ENCODE measurements at regions not wholly inside any gene's neighbourhood (a gene's known extent, or its start where the extent isn't known, plus 50 kb on each side); places are given as distances from the start of the nearest gene placed in this dataset.

DNA sequence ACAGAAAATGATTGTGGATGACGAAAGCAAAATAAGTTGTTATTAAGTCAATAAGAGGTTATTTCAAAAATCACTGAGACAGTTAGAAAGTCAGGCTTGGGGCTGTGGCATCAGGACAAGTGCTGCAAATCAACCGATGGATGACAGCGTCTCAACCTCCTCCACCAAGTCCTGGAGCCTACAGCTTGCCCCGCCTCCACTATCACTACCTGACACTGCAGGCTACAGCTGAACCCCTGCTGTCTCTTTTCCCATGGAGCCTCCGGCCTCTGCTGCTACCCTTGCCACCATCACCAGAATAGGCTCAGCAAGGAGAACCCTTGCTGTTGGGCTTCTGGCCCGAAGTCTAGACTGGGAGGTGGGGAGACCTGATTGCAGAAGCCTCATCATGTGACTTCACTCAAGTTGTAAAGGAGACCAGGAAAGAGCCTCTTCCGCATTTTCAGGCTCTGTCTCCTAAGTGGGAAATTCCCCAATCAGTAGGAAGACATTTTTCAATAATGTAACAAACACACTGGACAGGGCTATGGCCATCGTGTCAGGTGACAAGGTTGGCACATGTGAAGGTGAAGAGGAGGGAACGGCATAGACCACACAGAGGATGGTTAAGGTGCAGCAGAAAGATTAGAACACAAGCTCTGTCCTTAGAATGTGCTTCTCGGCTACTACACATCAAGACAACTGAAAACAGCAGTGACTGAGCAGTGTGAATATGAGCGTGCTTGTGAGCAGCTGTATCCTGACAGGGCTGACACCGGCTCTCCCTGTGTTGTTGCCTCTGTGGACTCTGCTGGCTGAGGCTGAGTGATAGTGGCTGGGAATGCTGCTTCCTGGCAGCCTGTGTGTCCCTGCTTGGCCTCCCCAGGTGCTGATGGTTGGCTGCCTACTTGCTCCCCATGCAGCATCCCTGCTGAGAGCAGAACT, 660.7 kb downstream of the PTPRU start:
- no peak for DNase-seq
- Histone ChIP-seq H3K36me3 (no peaks in the 10 kb centered on the region), H3K27me3 (no peaks in the 10 kb centered on the region), H3K4me1 (no peaks in the 10 kb centered on the region), H3K27ac (no peak overlapping the region), H3K4me3 (replicated peaks in 1 of 3) (no peak overlapping the region), H3K9me3 (no peaks in the 10 kb centered on the region)
- TF ChIP-seq POLR2A (IDR thresholded peaks at IDR 0.05) (no peak), CTCF (IDR thresholded peaks at IDR 0.05) (no peak)
- WGBS, 2 donors = 60 to 61% methylated on average over 11 to 12 of the region's 12 CpGs
- intact Hi-C loops (cut with DNase I) = no loop called here

DNA sequence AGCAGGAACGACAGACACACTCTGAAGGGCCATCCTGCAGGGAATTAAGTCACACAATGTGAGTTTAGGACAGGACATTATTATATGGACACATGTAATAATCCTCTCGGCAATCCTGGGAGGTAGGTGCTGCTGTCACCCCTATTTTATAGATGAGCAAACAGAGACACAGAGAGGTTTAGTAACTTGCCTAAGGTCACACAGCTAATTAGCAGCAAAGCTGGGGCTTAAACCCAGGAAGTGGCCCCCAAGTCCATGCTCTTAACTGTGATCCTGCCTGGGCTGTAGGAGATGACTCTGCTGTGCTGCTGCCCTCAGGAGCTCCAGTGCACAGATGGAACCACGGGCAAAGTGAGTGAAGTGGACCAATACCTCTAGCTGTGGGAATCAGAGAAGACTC, 660.0 kb downstream of the PTPRU start:
- DNase-seq = no peak
- intact Hi-C loops (cut with DNase I) = no loop called here
- no peak overlapping the region for H3K4me3 ChIP-seq (replicated peaks in 1 of 3)
- no peaks in the 10 kb centered on the region for H3K36me3 ChIP-seq
- H3K27me3 ChIP-seq = no peaks in the 10 kb centered on the region
- TF ChIP-seq POLR2A (IDR thresholded peaks at IDR 0.05) (no peak), CTCF (IDR thresholded peaks at IDR 0.05) (no peak)
- no peaks in the 10 kb centered on the region for H3K4me1 ChIP-seq
- no peaks in the 10 kb centered on the region for H3K9me3 ChIP-seq
- WGBS, 2 donors = 72 to 79% methylated on average over 3 of the region's 3 CpGs
- no peak overlapping the region for H3K27ac ChIP-seq

DNA sequence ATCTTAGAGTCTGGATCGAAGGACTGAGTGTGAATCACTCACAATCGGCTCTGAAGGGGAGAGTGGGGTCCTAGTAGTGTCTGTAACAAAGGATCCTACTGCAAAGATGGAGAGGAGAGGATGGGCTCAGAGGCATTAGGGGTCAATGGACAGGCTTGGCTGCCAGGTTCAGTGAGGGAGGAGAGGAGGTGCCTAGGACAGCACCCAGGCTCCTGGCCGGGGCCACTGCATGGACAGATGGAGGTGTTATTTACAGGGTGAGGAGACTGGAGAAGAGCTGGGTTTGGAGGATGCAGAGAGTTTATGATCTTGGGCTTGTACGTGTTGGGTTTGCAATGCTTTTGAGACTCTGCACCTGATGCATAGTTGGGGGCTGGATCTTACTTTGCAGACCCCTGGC, 658.9 kb downstream of the PTPRU start:
- H3K9me3 ChIP-seq = no peaks in the 10 kb centered on the region
- H3K27me3 ChIP-seq = no peaks in the 10 kb centered on the region
- 63 to 81% methylated on average over 4 of the region's 4 CpGs for WGBS, 2 donors
- H3K4me3 ChIP-seq (replicated peaks in 1 of 3) = no peak overlapping the region
- intact Hi-C loops (cut with DNase I) = no loop called here
- H3K27ac ChIP-seq = no peak overlapping the region
- no peaks in the 10 kb centered on the region for H3K36me3 ChIP-seq
- no peaks in the 10 kb centered on the region for H3K4me1 ChIP-seq
- TF ChIP-seq POLR2A (IDR thresholded peaks at IDR 0.05) = no peak
- TF ChIP-seq CTCF (IDR thresholded peaks at IDR 0.05) = no peak
- no peak for DNase-seq

- Histone ChIP-seq H3K9me3 (no peaks in the 10 kb centered on the region), H3K27ac (no peak overlapping the region), H3K4me1 (no peaks in the 10 kb centered on the region), H3K27me3 (no peaks in the 10 kb centered on the region), H3K36me3 (no peaks in the 10 kb centered on the region), H3K4me3 (replicated peaks in 1 of 3) (no peak overlapping the region)
- DNase-seq = no peak
- intact Hi-C loops (cut with DNase I) = no loop called here
- 70 to 82% methylated on average over 4 to 5 of the region's 5 CpGs for WGBS, 2 donors
- TF ChIP-seq CTCF (IDR thresholded peaks at IDR 0.05) (no peak), POLR2A (IDR thresholded peaks at IDR 0.05) (no peak)
Observed at GRCh38 chr1:29894311-29894710, 658.0 kb downstream of the PTPRU start.

DNA sequence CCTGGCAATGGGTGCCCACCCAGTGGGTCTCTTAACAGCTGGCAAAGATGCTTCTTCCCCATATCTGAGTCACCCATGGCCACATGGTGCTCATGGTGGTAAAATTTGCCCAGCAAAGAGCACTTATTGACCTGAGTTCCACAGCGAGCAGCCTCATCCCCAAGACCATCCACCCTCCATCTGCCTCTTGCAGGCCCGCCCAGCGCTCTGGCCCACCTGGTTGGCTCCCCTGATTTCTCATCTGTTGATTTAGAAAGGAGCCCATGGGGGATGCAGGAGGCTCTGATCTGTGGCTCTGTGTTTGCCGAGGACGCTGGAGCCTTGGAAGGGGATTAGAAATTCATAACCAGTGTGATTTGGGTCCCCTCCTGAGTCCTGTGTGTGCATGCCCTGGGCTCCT, 657.5 kb downstream of the PTPRU start:
- Histone ChIP-seq H3K4me3 (replicated peaks in 1 of 3) (no peak overlapping the region), H3K9me3 (no peaks in the 10 kb centered on the region), H3K36me3 (no peaks in the 10 kb centered on the region), H3K4me1 (no peaks in the 10 kb centered on the region), H3K27ac (no peak overlapping the region), H3K27me3 (no peaks in the 10 kb centered on the region)
- DNase-seq = no peak
- intact Hi-C loops (cut with DNase I) = no loop called here
- no peak for TF ChIP-seq POLR2A (IDR thresholded peaks at IDR 0.05)
- no peak for TF ChIP-seq CTCF (IDR thresholded peaks at IDR 0.05)
- WGBS, 2 donors = 87 to 88% methylated on average over 4 to 5 of the region's 5 CpGs

Data from thyroid gland (tissue), 4 donors.